Large intestine (tissue), 3 donors: ENCODE measurements at regions not wholly inside any gene's neighbourhood (a gene's known extent, or its start where the extent isn't known, plus 50 kb on each side); places are given as distances from the start of the nearest gene placed in this dataset.

Experiments
- DNase-seq, 2 donors: peaks; one replicate each; pipeline versions ENCODE4 v3.0.0 to v3.0.0-alpha.2; 2013
- H3K27ac ChIP-seq: one replicate; pipeline ENCODE4 v1.5.1; 2013; ENCODE audit warnings: low read length
- H3K27me3 ChIP-seq: 2 replicates; pipeline ENCODE4 v1.6.1; 2013; ENCODE audit warnings: low read length; ENCODE audit not compliant: control insufficient read depth, insufficient read depth
- H3K36me3 ChIP-seq: 2 replicates; pipeline ENCODE4 v1.6.1; 2013; ENCODE audit warnings: low read length; ENCODE audit not compliant: control insufficient read depth, insufficient read depth
- H3K4me1 ChIP-seq: one replicate; pipeline ENCODE4 v1.6.1; 2013; ENCODE audit warnings: low read length; ENCODE audit not compliant: control insufficient read depth, insufficient read depth
- H3K4me3 ChIP-seq: one replicate; pipeline ENCODE4 v1.5.1; 2013; ENCODE audit warnings: low read length
- H3K9me3 ChIP-seq: one replicate; pipeline ENCODE4 v1.6.1; 2013; ENCODE audit warnings: mild to moderate bottlenecking, low read depth, low read length, moderate library complexity; ENCODE audit not compliant: control insufficient read depth
- WGBS: methylation state at CpG from one replicate; pipeline ENCODE4 v1.1.5; 2013; ENCODE audit warnings: low lambda C conversion rate; ENCODE audit not compliant: insufficient coverage; 5-methylcytosine and 5-hydroxymethylcytosine counted together

GRCh38 chr2:139271879-139272278 is 491.7 kb upstream of the NXPH2 start:
- H3K27ac ChIP-seq = no peak overlapping the region
- no peak for DNase-seq
- no peak overlapping the region for H3K4me3 ChIP-seq
- no CpG with 5 or more reads among the region's 1 CpG for WGBS
- H3K4me1 ChIP-seq = no peaks in the 10 kb centered on the region
- H3K27me3 ChIP-seq = no peaks in the 10 kb centered on the region
- H3K36me3 ChIP-seq = no peaks in the 10 kb centered on the region
- H3K9me3 ChIP-seq = no peaks in the 10 kb centered on the region

GRCh38 chr2:139271149-139271548 is 491.0 kb upstream of the NXPH2 start:
- Histone ChIP-seq H3K4me3 (no peak overlapping the region), H3K27ac (no peak overlapping the region), H3K9me3 (no peaks in the 10 kb centered on the region), H3K36me3 (no peaks in the 10 kb centered on the region), H3K27me3 (no peaks in the 10 kb centered on the region), H3K4me1 (no peaks in the 10 kb centered on the region)
- WGBS = no CpG with 5 or more reads among the region's 2 CpGs
- no peak for DNase-seq

- Histone ChIP-seq H3K9me3 (no peaks in the 10 kb centered on the region), H3K27me3 (no peaks in the 10 kb centered on the region)
- no CpG with 5 or more reads among the region's 2 CpGs for WGBS
Observed at GRCh38 chr2:139260052-139260430, 479.9 kb upstream of the NXPH2 start.

GRCh38 chr2:139259422-139260051 is 479.3 kb upstream of the NXPH2 start:
- no peaks in the 10 kb centered on the region for H3K9me3 ChIP-seq
- H3K4me1 ChIP-seq = no peaks in the 10 kb centered on the region
- no CpG with 5 or more reads among the region's 5 CpGs for WGBS
- H3K27ac ChIP-seq = no peak overlapping the region
- H3K36me3 ChIP-seq = no peaks in the 10 kb centered on the region
- DNase-seq = no peak
- no peak overlapping the region for H3K4me3 ChIP-seq
- H3K27me3 ChIP-seq = no peaks in the 10 kb centered on the region

More at GRCh38 chr2:139260052-139260430, 479.9 kb upstream of the NXPH2 start:
- no peak overlapping the region for H3K4me3 ChIP-seq
- no peak overlapping the region for H3K27ac ChIP-seq
- no peak for DNase-seq
- no peaks in the 10 kb centered on the region for H3K4me1 ChIP-seq
- H3K36me3 ChIP-seq = no peaks in the 10 kb centered on the region

- no peaks in the 10 kb centered on the region for H3K9me3 ChIP-seq
- H3K27ac ChIP-seq = no peak overlapping the region
- H3K4me3 ChIP-seq = no peak overlapping the region
- H3K36me3 ChIP-seq = no peaks in the 10 kb centered on the region
- no peak for DNase-seq
- no peaks in the 10 kb centered on the region for H3K4me1 ChIP-seq
- WGBS = 100% methylated on average over 1 of the region's 3 CpGs
- H3K27me3 ChIP-seq = no peaks in the 10 kb centered on the region
Observed at GRCh38 chr2:139241286-139241685, 461.1 kb upstream of the NXPH2 start.

- Histone ChIP-seq H3K36me3 (no peaks in the 10 kb centered on the region), H3K4me1 (no peaks in the 10 kb centered on the region), H3K27me3 (no peaks in the 10 kb centered on the region), H3K9me3 (no peaks in the 10 kb centered on the region), H3K27ac (no peak overlapping the region), H3K4me3 (no peak overlapping the region)
- WGBS = 96% methylated on average over 3 of the region's 3 CpGs
- DNase-seq = no peak
Observed at GRCh38 chr2:139237023-139237422, 456.8 kb upstream of the NXPH2 start.

- H3K36me3 ChIP-seq = no peaks in the 10 kb centered on the region
- WGBS = 85% methylated on average over 2 of the region's 5 CpGs
- H3K9me3 ChIP-seq = no peaks in the 10 kb centered on the region
- H3K4me1 ChIP-seq = no peaks in the 10 kb centered on the region
- no peaks in the 10 kb centered on the region for H3K27me3 ChIP-seq
- no peak overlapping the region for H3K27ac ChIP-seq
- no peak for DNase-seq
- H3K4me3 ChIP-seq = no peak overlapping the region
Observed at GRCh38 chr2:139230881-139231280, 450.7 kb upstream of the NXPH2 start.

GRCh38 chr2:139228276-139228675 is 448.1 kb upstream of the NXPH2 start:
- Histone ChIP-seq H3K36me3 (no peaks in the 10 kb centered on the region), H3K27ac (no peak overlapping the region), H3K27me3 (no peaks in the 10 kb centered on the region), H3K4me3 (no peak overlapping the region), H3K4me1 (no peaks in the 10 kb centered on the region), H3K9me3 (no peaks in the 10 kb centered on the region)
- no CpG with 5 or more reads among the region's 2 CpGs for WGBS
- DNase-seq = no peak

GRCh38 chr2:139225961-139226360 is 445.8 kb upstream of the NXPH2 start:
- H3K4me1 ChIP-seq = no peaks in the 10 kb centered on the region
- WGBS = 100% methylated on average over 2 of the region's 2 CpGs
- DNase-seq = no peak
- H3K9me3 ChIP-seq = no peaks in the 10 kb centered on the region
- H3K4me3 ChIP-seq = no peak overlapping the region
- no peak overlapping the region for H3K27ac ChIP-seq
- no peaks in the 10 kb centered on the region for H3K27me3 ChIP-seq
- H3K36me3 ChIP-seq = no peaks in the 10 kb centered on the region

GRCh38 chr2:139218181-139218580 is 438.0 kb upstream of the NXPH2 start:
- H3K4me1 ChIP-seq = no peaks in the 10 kb centered on the region
- H3K27ac ChIP-seq = no peak overlapping the region
- no peak for DNase-seq
- WGBS = no CpG with 5 or more reads among the region's 1 CpG
- H3K27me3 ChIP-seq = no peaks in the 10 kb centered on the region
- H3K4me3 ChIP-seq = no peak overlapping the region
- no peaks in the 10 kb centered on the region for H3K36me3 ChIP-seq
- no peaks in the 10 kb centered on the region for H3K9me3 ChIP-seq

- Histone ChIP-seq H3K4me1 (no peaks in the 10 kb centered on the region), H3K27ac (no peak overlapping the region), H3K4me3 (no peak overlapping the region), H3K36me3 (no peaks in the 10 kb centered on the region), H3K27me3 (no peaks in the 10 kb centered on the region), H3K9me3 (no peaks in the 10 kb centered on the region)
- DNase-seq = no peak
- no CpG with 5 or more reads among the region's 3 CpGs for WGBS
Observed at GRCh38 chr2:139217641-139218040, 437.5 kb upstream of the NXPH2 start.
